ENCODE measurements at regions not wholly inside any gene's neighbourhood (a gene's known extent, or its start where the extent isn't known, plus 50 kb on each side); places are given as distances from the start of the nearest gene placed in this dataset.

DNA sequence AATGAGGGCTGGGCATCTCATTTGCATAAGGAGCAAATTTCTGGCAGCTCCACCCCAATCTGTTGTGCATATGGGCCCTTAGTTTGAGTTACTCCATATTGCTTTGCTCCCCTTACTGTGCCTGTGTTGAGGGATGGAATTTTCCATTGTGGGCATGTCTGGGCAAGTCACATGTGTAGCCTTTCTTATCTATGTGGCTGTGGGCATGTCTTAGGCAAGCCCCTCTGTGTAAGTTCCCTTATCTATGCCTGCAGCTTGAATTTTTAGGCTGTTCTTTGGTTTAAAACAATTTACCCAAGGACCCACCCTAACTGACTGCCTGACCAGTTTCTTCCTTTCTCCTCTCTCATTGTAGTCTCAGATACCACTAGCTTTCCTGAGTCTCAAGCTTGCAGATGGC lies 405.7 kb upstream of the NCAM2 start:
- no peaks in the 10 kb centered on the region for H3K36me3 ChIP-seq
- H3K4me1 ChIP-seq: no peaks in the 10 kb centered on the region
- no peaks in the 10 kb centered on the region for H3K27me3 ChIP-seq
- H3K9me3 ChIP-seq: peaks cover 0 to 28% (median 0%) of the 10 kb centered on the region in 11 donors
- TF ChIP-seq, protein P1, sequence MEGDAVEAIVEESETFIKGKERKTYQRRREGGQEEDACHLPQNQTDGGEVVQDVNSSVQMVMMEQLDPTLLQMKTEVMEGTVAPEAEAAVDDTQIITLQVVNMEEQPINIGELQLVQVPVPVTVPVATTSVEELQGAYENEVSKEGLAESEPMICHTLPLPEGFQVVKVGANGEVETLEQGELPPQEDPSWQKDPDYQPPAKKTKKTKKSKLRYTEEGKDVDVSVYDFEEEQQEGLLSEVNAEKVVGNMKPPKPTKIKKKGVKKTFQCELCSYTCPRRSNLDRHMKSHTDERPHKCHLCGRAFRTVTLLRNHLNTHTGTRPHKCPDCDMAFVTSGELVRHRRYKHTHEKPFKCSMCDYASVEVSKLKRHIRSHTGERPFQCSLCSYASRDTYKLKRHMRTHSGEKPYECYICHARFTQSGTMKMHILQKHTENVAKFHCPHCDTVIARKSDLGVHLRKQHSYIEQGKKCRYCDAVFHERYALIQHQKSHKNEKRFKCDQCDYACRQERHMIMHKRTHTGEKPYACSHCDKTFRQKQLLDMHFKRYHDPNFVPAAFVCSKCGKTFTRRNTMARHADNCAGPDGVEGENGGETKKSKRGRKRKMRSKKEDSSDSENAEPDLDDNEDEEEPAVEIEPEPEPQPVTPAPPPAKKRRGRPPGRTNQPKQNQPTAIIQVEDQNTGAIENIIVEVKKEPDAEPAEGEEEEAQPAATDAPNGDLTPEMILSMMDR (IDR thresholded peaks at IDR 0.05): no peak
- DNase-seq (no peak), ATAC-seq (no peak)
- no peak overlapping the region for H3K27ac ChIP-seq
- intact Hi-C loops (cut with DNase I): loop anchor here in 1 of 10 donors (10.0 kb wide), 1 partner anchor 62 kb away; no protein-coding TSS in a partner anchor
- H3K4me3 ChIP-seq: no peak overlapping the region

DNA sequence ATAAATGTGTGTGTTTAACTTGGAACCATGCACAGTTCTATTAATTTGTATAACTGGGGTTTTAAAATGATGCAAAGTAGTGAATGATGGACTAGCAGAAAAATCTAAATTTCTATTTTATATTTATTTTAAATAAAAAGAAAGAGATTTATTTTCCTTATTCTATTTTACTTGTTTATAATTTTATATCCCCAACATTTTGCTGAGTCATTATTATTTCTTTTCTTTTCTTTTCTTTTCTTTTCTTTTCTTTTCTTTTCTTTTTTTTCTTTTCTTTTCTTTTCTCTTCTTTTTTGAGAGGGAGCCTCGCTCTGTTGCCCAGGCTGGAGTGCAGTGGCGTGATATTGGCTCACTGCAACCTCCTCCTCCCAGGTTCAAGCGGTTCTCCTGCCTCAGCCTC lies 395.0 kb upstream of the NCAM2 start:
- Histone ChIP-seq H3K9me3 (peaks cover 0 to 20% (median 0%) of the 10 kb centered on the region in 11 donors), H3K4me3 (no peak overlapping the region), H3K27ac (no peak overlapping the region), H3K36me3 (no peaks in the 10 kb centered on the region), H3K4me1 (no peaks in the 10 kb centered on the region), H3K27me3 (no peaks in the 10 kb centered on the region)
- WGBS, 2 donors: 82 to 86% methylated on average over 3 of the region's 3 CpGs
- ATAC-seq (no peak), DNase-seq (no peak)
- intact Hi-C loops (cut with DNase I): no loop called here
- TF ChIP-seq, protein P1 (IDR thresholded peaks at IDR 0.05): no peak

DNA sequence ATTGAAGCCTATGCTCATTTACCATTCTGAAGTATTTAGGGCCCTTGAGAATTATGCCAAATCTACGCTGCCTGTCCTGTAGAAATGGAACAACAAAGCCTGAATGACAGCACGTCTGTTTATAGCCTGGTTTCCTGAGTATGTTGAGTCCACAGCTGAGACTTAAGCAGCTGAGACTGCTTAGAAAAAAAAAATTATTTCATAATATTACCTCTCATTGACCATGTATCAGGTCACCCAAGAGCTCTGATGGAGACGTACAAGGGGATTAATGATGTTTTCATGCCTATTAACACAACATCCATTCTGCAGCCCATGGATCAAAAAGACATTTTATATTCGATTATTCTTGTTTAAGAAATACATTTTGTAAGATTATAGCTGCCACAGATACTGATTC lies 387.2 kb upstream of the NCAM2 start:
- intact Hi-C loops (cut with DNase I): no loop called here
- Histone ChIP-seq H3K36me3 (no peaks in the 10 kb centered on the region), H3K27me3 (no peaks in the 10 kb centered on the region), H3K4me3 (no peak overlapping the region), H3K4me1 (no peaks in the 10 kb centered on the region), H3K27ac (no peak overlapping the region), H3K9me3 (peaks cover 0 to 8% (median 0%) of the 10 kb centered on the region in 11 donors)
- TF ChIP-seq, protein P1 (IDR thresholded peaks at IDR 0.05): no peak
- DNase-seq (no peak), ATAC-seq (no peak)
- WGBS, 2 donors: 66 to 75% methylated on average over 4 of the region's 4 CpGs

DNA sequence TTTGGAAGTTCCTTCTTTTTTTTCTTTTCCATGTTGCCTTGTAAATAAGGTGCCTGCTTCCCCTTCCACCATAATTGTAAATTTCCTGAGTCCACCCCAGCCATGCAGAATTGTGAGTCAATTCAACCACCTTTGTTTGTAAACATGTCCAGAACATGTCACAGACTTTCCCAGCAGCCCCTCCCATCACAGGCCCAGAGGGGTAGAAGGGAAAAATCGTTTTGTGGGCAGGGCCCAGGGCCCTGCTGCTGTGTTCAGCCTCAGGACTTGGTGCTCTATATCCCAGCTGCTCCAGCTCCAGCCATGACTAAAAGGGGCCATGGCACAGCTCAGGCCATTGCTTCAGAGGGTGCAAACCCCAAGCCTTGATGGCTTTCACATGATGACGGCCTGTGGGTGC lies 384.6 kb upstream of the NCAM2 start:
- TF ChIP-seq, protein P1 (IDR thresholded peaks at IDR 0.05): no peak
- Histone ChIP-seq H3K4me1 (no peaks in the 10 kb centered on the region), H3K27ac (no peak overlapping the region), H3K4me3 (no peak overlapping the region), H3K27me3 (no peaks in the 10 kb centered on the region), H3K36me3 (no peaks in the 10 kb centered on the region), H3K9me3 (no peaks in the 10 kb centered on the region)
- 46% methylated on average over 2 of the region's 2 CpGs for WGBS, 2 donors
- ATAC-seq: no peak
- no peak for DNase-seq
- intact Hi-C loops (cut with DNase I): no loop called here

DNA sequence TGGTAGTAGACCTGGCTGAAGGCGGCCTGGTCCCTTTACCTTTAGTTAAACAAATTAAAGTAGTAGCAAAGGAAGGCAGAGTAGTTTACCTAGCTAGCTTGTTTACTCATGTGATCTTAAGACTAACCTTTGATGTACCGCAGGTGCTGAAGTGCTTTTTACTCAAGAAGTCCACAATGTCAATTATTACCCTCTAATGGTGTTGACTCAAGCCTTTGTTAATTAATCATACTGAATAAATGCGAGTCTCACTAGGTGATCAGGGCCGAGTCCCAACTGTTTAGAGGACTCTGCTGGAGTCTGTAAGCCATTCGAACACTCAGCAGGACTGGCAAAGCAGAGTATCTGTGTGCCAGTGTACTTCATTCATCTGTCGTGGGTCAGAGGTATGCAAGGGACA lies 381.1 kb upstream of the NCAM2 start:
- intact Hi-C loops (cut with DNase I): no loop called here
- H3K4me3 ChIP-seq: no peak overlapping the region
- 37% methylated on average over 6 of the region's 6 CpGs for WGBS, 2 donors
- no peaks in the 10 kb centered on the region for H3K36me3 ChIP-seq
- no peaks in the 10 kb centered on the region for H3K9me3 ChIP-seq
- H3K27ac ChIP-seq: no peak overlapping the region
- DNase-seq (no peak), ATAC-seq (no peak)
- no peaks in the 10 kb centered on the region for H3K27me3 ChIP-seq
- no peaks in the 10 kb centered on the region for H3K4me1 ChIP-seq
- TF ChIP-seq, protein P1 (IDR thresholded peaks at IDR 0.05): no peak
